ENCODE measurements at regions not wholly inside any gene's neighbourhood (a gene's known extent, or its start where the extent isn't known, plus 50 kb on each side); places are given as distances from the start of the nearest gene placed in this dataset.

DNA sequence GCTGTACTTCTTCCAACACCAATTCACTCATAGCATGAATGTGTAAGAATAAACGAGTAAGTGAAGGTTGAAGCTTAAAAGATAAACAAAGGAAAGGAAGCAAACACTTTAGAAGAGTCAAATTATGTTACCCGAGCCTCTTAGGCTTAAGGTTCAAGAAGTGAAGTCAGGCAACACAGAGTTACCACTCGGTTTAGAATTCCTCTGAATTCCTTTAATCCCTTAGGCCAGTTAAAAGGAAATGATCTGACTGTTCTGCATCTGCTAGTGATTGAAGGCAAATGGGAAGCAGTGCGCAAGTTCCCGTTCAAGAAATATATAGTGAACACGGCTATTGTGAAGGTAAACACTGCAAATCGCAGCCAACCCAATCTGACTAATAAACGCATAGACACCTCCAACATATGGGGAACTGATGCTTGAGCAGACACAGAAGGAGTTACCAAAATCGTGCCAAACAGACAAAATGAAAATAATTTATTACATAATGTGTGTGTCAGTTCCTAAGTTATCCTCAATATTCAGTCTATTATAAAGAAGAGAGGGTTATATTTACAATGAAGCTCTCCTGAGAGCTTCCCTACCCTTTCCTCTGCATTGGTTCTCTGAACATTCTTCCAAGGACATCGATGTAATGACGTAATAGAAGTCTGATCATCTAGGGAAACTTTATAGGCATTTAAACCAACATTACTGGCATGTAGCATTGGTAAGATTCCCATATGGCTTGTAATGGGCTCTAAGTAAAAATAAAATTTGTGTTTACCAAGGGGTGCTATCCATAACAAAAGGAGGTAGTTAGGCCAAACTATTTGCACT lies 837.1 kb upstream of the ZNF608 start:
- no peak overlapping the region for H3K4me3 Mint-ChIP-seq
- peaks cover 19% of the 10 kb centered on the region for H3K4me1 Mint-ChIP-seq
- H3K27ac Mint-ChIP-seq (ENCODE audit: unreplicated experiment), result no peak overlapping the region
- TF ChIP-seq, protein P1, sequence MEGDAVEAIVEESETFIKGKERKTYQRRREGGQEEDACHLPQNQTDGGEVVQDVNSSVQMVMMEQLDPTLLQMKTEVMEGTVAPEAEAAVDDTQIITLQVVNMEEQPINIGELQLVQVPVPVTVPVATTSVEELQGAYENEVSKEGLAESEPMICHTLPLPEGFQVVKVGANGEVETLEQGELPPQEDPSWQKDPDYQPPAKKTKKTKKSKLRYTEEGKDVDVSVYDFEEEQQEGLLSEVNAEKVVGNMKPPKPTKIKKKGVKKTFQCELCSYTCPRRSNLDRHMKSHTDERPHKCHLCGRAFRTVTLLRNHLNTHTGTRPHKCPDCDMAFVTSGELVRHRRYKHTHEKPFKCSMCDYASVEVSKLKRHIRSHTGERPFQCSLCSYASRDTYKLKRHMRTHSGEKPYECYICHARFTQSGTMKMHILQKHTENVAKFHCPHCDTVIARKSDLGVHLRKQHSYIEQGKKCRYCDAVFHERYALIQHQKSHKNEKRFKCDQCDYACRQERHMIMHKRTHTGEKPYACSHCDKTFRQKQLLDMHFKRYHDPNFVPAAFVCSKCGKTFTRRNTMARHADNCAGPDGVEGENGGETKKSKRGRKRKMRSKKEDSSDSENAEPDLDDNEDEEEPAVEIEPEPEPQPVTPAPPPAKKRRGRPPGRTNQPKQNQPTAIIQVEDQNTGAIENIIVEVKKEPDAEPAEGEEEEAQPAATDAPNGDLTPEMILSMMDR (conservative IDR thresholded peaks at IDR 0.05), result no peak
- DNase-seq (ENCODE audit: low read depth, low spot score), result no peak
- H3K27me3 Mint-ChIP-seq (ENCODE audit: low read depth), result no peaks in the 10 kb centered on the region
- H3K36me3 Mint-ChIP-seq (ENCODE audit: low read depth), result no peaks in the 10 kb centered on the region
- H3K9me3 Mint-ChIP-seq, result peaks cover 8% of the 10 kb centered on the region

DNA sequence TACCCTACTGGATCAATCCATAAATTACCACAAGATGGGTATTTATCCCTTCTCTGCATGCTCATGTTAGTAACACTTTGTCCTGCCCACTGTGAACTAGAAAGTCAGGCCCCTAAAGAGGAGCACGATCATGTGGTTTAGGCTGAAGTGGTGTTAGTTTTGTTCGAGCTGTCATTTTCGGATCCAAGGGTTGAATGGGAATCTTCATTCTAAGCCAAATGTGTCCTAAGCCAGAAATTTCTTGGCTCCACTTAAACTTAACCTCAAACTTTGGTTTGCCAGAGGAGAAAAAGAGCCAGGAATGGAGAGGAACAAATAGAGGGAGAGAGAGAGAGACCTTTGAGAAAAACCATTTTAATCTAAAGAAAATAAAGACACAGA lies 837.7 kb upstream of the ZNF608 start:
- TF ChIP-seq, protein P1 (conservative IDR thresholded peaks at IDR 0.05), result no peak
- no peak for DNase-seq (ENCODE audit: low read depth, low spot score)
- Mint-ChIP-seq H3K4me3 (no peak overlapping the region), H3K27me3 (ENCODE audit: low read depth) (no peaks in the 10 kb centered on the region), H3K4me1 (peaks cover 15% of the 10 kb centered on the region), H3K36me3 (ENCODE audit: low read depth) (no peaks in the 10 kb centered on the region), H3K27ac (ENCODE audit: unreplicated experiment) (no peak overlapping the region), H3K9me3 (peaks cover 8% of the 10 kb centered on the region)

DNA sequence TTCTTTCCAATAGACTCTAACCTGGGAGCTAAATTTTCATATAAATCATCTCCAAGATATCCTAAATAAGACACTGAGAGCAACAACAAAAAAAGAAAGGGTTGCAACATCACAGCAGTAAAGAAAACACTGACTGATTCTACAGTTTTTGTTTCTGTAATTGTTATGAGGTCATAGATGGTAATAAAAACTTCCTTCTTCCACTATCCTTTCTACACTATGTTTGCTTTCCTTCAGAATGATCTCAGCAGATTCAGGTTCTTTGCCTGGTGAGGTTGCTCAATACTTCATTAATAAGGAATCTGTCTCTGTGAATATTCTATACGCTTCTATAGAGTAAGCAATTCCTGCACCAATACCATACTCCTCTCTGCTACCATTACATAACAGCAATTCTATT lies 835.6 kb upstream of the GRAMD2B start:
- H3K9me3 Mint-ChIP-seq, result peaks cover 8% of the 10 kb centered on the region
- H3K27me3 Mint-ChIP-seq (ENCODE audit: low read depth), result no peaks in the 10 kb centered on the region
- peaks cover 8% of the 10 kb centered on the region for H3K4me1 Mint-ChIP-seq

DNA sequence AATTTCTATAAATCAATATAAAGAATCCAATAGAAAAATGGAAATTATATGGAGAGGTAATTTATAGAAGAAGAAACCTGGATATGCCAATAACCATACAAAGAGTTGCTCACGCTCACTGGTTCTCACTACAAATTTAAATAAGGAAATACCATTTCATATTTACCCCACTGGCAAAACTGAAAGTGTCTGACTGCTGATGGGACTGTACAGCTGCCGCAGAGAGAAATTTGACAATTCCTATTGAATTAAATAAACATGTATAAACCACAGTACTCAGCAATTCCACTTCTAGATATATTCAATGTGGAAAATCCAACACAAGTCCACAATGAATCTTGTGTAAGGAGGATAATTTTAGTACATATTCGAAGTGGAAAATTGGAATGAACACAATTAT lies 830.4 kb upstream of the GRAMD2B start:
- Mint-ChIP-seq H3K4me3 (no peak overlapping the region), H3K4me1 (peaks cover 27% of the 10 kb centered on the region), H3K27me3 (ENCODE audit: low read depth) (no peaks in the 10 kb centered on the region), H3K36me3 (ENCODE audit: low read depth) (peaks cover 2% of the 10 kb centered on the region), H3K27ac (ENCODE audit: unreplicated experiment) (no peak overlapping the region), H3K9me3 (no peaks in the 10 kb centered on the region)
- DNase-seq (ENCODE audit: low read depth, low spot score), result no peak
- TF ChIP-seq, protein P1 (conservative IDR thresholded peaks at IDR 0.05), result no peak

More for the DNA sequence above, 835.6 kb upstream of the GRAMD2B start:
- no peaks in the 10 kb centered on the region for H3K36me3 Mint-ChIP-seq (ENCODE audit: low read depth)
- TF ChIP-seq, protein P1 (conservative IDR thresholded peaks at IDR 0.05), result no peak
- no peak overlapping the region for H3K4me3 Mint-ChIP-seq
- H3K27ac Mint-ChIP-seq (ENCODE audit: unreplicated experiment), result no peak overlapping the region
- DNase-seq (ENCODE audit: low read depth, low spot score), result no peak

DNA sequence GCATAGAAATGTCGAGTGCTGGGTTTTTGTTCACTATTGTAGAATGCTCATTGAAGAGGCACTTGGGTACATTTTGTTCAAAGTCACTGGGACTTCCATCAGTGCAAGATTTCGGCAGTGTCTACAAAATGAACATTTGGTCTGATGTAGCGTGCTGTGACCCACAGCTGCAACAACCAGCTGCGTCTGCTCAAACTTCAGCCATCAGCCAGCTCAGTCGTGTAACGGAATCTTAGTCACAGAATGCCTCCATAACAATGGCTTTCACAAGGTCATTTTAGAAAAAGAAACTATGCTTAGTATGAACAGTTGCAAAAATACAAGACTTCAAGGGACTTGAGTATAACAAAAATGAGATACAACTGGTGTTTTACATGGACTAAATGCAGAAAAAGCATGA lies 828.1 kb upstream of the GRAMD2B start:
- TF ChIP-seq, protein P1 (conservative IDR thresholded peaks at IDR 0.05), result no peak
- no peak for DNase-seq (ENCODE audit: low read depth, low spot score)
- H3K4me3 Mint-ChIP-seq, result no peak overlapping the region
- peaks cover 2% of the 10 kb centered on the region for H3K36me3 Mint-ChIP-seq (ENCODE audit: low read depth)
- peaks cover 32% of the 10 kb centered on the region for H3K4me1 Mint-ChIP-seq
- no peaks in the 10 kb centered on the region for H3K27me3 Mint-ChIP-seq (ENCODE audit: low read depth)
- H3K9me3 Mint-ChIP-seq, result no peaks in the 10 kb centered on the region
- peak overlapping the region; percentile 5 for H3K27ac Mint-ChIP-seq (ENCODE audit: unreplicated experiment)

All from neural crest cell (in vitro differentiated cells).